Small intestine (tissue), 7 donors: ENCODE measurements at regions not wholly inside any gene's neighbourhood (a gene's known extent, or its start where the extent isn't known, plus 50 kb on each side); places are given as distances from the start of the nearest gene placed in this dataset.

Experiments
- DNase-seq, 2 donors: peaks; one replicate each; pipeline versions ENCODE4 v3.0.0 to v3.0.0-alpha.2; 2013
- FAIRE-seq: peaks from 2 replicates; lab custom pipeline; 2012; peaks lifted over from hg19 to GRCh38; lab: Jason Lieb, UNC
- H3K27ac ChIP-seq, 3 donors: one replicate each; pipeline ENCODE4 v1.5.1; 2013; ENCODE audit warnings: low read length in 2 of 3, mild to moderate bottlenecking in 2 of 3, control low read depth in 1 of 3, inconsistent platforms in 1 of 3, low read depth in 1 of 3, moderate library complexity in 1 of 3
- H3K27me3 ChIP-seq, 3 donors: one replicate each; pipeline ENCODE4 v1.6.1; 2013; ENCODE audit warnings: low read length in 3 of 3, inconsistent platforms in 1 of 3; ENCODE audit not compliant: control insufficient read depth in 3 of 3, insufficient read depth in 3 of 3
- H3K36me3 ChIP-seq, 3 donors: one replicate each; pipeline ENCODE4 v1.6.1; 2013; ENCODE audit warnings: low read length in 3 of 3, inconsistent platforms in 1 of 3, low read depth in 1 of 3, mild to moderate bottlenecking in 1 of 3, moderate library complexity in 1 of 3; ENCODE audit not compliant: control insufficient read depth in 3 of 3, insufficient read depth in 2 of 3
- H3K4me1 ChIP-seq, 3 donors: one replicate each; pipeline ENCODE4 v1.6.1; 2013; ENCODE audit warnings: low read length in 2 of 3, inconsistent platforms in 1 of 3, low read depth in 1 of 3, mild to moderate bottlenecking in 1 of 3, moderate library complexity in 1 of 3; ENCODE audit not compliant: control insufficient read depth in 3 of 3, insufficient read depth in 2 of 3
- H3K4me3 ChIP-seq, 3 donors: one replicate each; pipeline ENCODE4 v1.5.1; 2013; ENCODE audit warnings: low read length in 3 of 3, control low read depth in 1 of 3, inconsistent platforms in 1 of 3, low read depth in 1 of 3, mild to moderate bottlenecking in 1 of 3, moderate library complexity in 1 of 3
- H3K9me3 ChIP-seq, 2 donors: one replicate each; pipeline ENCODE4 v1.6.1; 2013; ENCODE audit warnings: low read depth in 1 of 2, low read length in 1 of 2; ENCODE audit not compliant: control insufficient read depth in 2 of 2, insufficient read depth in 1 of 2
- WGBS, 3 donors: extraction: QIAGEN DNeasy Blood & Tissue Kit; methylation state at CpG; one replicate each; pipeline ENCODE4 v1.1.7; 2013; 5-methylcytosine and 5-hydroxymethylcytosine counted together
- donor health status: healthy with polysubstance abuse.
- donor health status: control.
- donor health status: control.
- donor health status: Bipolar disorder and iron deficiency.
- donor health status: healthy.

DNA sequence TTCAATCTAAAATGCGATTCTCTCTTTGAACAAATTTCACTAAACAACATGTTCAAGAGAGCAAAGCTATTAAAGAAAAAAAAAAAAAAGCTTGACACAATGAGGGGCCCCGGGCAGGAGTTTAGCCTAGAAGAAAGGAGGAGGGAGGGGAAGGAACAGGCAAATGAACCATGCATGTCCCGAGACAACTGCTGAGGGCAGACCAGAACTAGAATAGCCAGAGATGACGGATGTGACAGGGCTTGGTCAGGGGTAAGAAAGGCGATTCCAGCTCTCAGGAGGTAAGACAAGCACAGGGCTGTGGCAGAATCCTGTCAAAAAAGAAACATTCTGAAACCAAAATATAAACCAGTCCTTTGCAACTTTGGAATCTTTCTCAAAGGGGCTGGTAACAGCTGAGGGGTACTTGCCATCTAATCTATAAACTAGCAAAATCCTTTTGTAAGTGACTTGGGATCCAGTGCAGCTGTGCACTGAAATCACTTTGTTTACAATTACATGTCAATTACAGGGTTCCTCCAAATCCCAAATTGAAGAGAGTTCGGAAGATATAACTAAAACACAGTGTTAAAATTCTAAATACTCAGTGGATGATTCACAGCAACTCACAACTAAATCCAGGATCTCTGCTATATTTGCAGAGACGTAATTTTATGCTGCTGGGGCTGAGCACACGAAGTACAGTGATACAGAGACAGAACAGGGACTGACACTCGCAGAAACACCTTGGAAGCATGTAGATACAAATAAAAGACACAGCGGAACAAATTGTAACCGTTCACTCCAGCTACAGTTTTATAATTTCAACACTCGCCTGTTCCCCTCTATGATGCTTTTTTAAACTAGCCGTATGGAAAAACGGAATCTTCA lies 567.4 kb upstream of the ZFHX3 start:
- 66 to 68% (median 68%) methylated on average over 14 of the region's 14 CpGs for whole genome bisulfite sequencing, 3 donors

DNA sequence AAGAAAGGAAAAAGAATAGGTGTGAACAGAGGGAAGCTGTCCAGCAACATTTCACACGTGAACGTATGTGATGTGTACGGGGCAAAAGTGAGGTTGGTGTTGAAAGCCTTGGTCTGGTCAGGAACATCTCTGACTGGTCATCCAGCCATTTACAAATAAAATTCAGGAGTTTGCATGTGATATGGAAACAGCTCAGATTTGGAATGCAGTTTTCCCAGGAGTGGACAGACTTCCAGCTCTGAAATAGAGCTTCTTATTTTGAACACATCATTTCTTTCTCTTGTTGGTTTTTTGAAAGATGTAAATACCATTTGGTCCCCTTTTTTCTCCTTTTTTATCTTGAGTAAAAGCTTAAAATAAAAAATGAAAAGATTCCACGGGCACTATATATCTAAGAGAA lies 566.2 kb upstream of the ZFHX3 start:
- H3K27me3 ChIP-seq = peaks cover 0 to 16% (median 7%) of the 10 kb centered on the region in 3 donors
- H3K27ac ChIP-seq = no peak overlapping the region
- no peaks in the 10 kb centered on the region for H3K9me3 ChIP-seq
- DNase-seq = no peak
- H3K36me3 ChIP-seq = no peaks in the 10 kb centered on the region
- no peaks in the 10 kb centered on the region for H3K4me1 ChIP-seq
- no peak for FAIRE-seq
- no peak overlapping the region for H3K4me3 ChIP-seq
- WGBS, 3 donors = 78 to 88% (median 85%) methylated on average over 4 of the region's 4 CpGs

More for the DNA sequence above, 567.4 kb upstream of the ZFHX3 start:
- Histone ChIP-seq H3K27ac (no peak overlapping the region), H3K27me3 (peaks cover 0 to 8% (median 7%) of the 10 kb centered on the region in 3 donors), H3K9me3 (no peaks in the 10 kb centered on the region), H3K4me1 (no peaks in the 10 kb centered on the region), H3K4me3 (no peak overlapping the region), H3K36me3 (no peaks in the 10 kb centered on the region)
- DNase-seq (no peak), FAIRE-seq (no peak)

DNA sequence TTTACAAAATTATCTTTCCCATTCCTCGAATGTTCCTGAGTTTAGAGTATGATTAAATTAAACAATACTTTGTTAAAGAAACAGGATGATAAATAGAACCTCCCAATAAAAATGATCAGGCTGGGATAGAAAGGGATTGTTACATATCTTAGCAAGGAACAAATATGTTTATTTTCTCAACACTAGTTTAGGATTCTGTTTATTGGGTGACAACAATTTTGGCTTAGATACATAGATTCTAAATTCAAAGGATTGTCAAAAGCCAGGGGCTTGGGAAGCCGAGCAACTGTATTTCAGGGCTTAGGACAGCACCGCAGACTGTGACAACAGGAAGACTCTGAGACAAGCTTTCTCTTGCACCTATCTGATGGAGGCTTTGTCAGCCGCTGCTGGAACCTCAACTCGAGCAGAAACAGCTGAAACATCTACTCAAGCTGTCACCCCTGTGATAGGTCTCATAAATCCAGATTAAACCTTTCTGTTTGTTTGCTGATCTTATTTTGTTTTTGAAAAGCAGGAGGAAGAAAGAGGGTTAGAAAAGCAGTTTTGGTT lies 562.8 kb upstream of the ZFHX3 start:
- no peaks in the 10 kb centered on the region for H3K36me3 ChIP-seq
- no peaks in the 10 kb centered on the region for H3K9me3 ChIP-seq
- no peak overlapping the region for H3K4me3 ChIP-seq
- DNase-seq (no peak), FAIRE-seq (no peak)
- peaks cover 0 to 18% (median 3%) of the 10 kb centered on the region in 3 donors for H3K27me3 ChIP-seq
- no peaks in the 10 kb centered on the region for H3K4me1 ChIP-seq
- WGBS, 3 donors = 30 to 49% (median 43%) methylated on average over 5 of the region's 5 CpGs
- no peak overlapping the region for H3K27ac ChIP-seq

DNA sequence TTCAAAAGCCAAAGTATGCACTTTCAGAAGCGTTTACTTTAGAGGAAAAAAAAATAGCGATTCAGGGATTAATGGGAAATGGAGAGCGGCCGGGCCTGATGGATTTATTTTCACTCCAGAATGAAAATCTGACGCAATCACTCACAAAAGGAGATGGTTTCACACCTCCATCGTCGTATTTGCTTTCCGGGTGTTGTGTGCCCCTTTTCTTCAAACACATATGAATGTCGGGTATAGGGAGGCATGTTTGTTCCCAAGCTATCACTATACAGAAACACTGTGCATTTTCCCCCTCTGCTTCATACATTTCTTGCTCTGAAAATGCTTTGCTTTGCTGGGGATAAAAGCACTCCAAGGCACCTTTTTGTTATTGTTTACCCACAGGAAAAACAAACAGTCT lies 562.2 kb upstream of the ZFHX3 start:
- no peak overlapping the region for H3K4me3 ChIP-seq
- H3K9me3 ChIP-seq = no peaks in the 10 kb centered on the region
- WGBS, 3 donors = 49 to 53% (median 53%) methylated on average over 9 of the region's 9 CpGs
- H3K27ac ChIP-seq = no peak overlapping the region
- H3K36me3 ChIP-seq = no peaks in the 10 kb centered on the region
- FAIRE-seq = no peak
- H3K4me1 ChIP-seq = no peaks in the 10 kb centered on the region
- H3K27me3 ChIP-seq = peaks cover 0 to 18% (median 3%) of the 10 kb centered on the region in 3 donors
- no peak for DNase-seq

GRCh38 chr16:73608911-73609310 lies 561.0 kb upstream of the ZFHX3 start:
- no peak for DNase-seq
- H3K4me3 ChIP-seq = no peak overlapping the region
- no peak overlapping the region for H3K27ac ChIP-seq
- 78 to 85% (median 81%) methylated on average over 8 of the region's 8 CpGs for WGBS, 3 donors
- no peak for FAIRE-seq
- no peaks in the 10 kb centered on the region for H3K36me3 ChIP-seq
- H3K9me3 ChIP-seq = no peaks in the 10 kb centered on the region
- H3K4me1 ChIP-seq = no peaks in the 10 kb centered on the region
- H3K27me3 ChIP-seq = peaks cover 0 to 15% (median 3%) of the 10 kb centered on the region in 3 donors

DNA sequence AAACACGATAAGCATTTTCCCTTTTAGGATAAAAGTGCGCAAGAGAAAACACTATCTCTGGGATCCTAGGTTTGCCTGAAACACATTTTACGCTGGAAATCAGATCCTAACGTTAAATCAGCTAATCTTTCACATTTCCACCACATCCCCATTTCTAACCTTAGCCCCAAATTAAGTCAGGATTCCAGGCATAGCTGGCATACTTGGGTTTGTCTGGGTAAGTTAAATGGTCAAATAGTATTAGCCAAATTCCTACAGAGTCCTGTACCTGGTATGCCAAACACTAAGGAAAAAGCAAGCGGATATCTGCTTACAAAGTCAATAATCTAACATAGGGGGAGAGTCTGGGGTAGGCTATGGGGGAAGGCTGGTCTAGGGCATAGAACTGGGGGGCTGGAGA lies 557.4 kb upstream of the ZFHX3 start:
- FAIRE-seq (no peak), DNase-seq (no peak)
- Histone ChIP-seq H3K9me3 (no peaks in the 10 kb centered on the region), H3K36me3 (no peaks in the 10 kb centered on the region), H3K27ac (no peak overlapping the region), H3K27me3 (peaks cover 0 to 10% (median 0%) of the 10 kb centered on the region in 3 donors), H3K4me3 (no peak overlapping the region), H3K4me1 (no peaks in the 10 kb centered on the region)
- 86 to 90% (median 89%) methylated on average over 5 of the region's 5 CpGs for WGBS, 3 donors

DNA sequence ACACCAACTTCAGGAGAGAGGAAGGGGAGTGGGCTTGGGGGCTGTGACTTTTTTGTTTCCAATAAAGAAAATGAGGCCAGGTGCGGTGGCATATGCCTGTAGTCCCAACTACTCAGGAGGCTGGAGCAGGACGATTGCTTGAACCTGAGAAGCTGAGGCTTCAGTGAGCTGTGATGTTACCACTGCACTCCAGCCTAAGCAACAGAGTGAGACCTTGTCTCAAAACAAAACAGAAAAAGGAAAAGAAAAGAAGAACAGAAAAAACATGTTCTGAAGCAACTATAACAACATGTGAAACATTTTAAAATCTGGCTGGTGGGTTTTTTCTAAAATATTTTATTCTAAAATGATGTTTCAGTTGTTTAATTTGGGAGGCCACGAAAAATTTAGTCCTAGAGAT lies 554.0 kb upstream of the ZFHX3 start:
- Histone ChIP-seq H3K4me1 (no peaks in the 10 kb centered on the region), H3K27ac (no peak overlapping the region), H3K9me3 (no peaks in the 10 kb centered on the region), H3K27me3 (no peaks in the 10 kb centered on the region), H3K36me3 (no peaks in the 10 kb centered on the region), H3K4me3 (no peak overlapping the region)
- FAIRE-seq (no peak), DNase-seq (no peak)
- WGBS, 3 donors = 69 to 79% (median 72%) methylated on average over 3 of the region's 3 CpGs

- 48 to 59% (median 57%) methylated on average over 2 of the region's 2 CpGs for WGBS, 3 donors
- Histone ChIP-seq H3K27me3 (no peaks in the 10 kb centered on the region), H3K4me1 (no peaks in the 10 kb centered on the region), H3K36me3 (no peaks in the 10 kb centered on the region), H3K4me3 (no peak overlapping the region), H3K9me3 (no peaks in the 10 kb centered on the region), H3K27ac (no peak overlapping the region)
- FAIRE-seq (no peak), DNase-seq (no peak)
These were observed 551.9 kb upstream of the ZFHX3 start for GRCh38 chr16:73599870-73600269.
